ENCODE measurements at regions not wholly inside any gene's neighbourhood (a gene's known extent, or its start where the extent isn't known, plus 50 kb on each side); places are given as distances from the start of the nearest gene placed in this dataset.

GRCh38 chr7:41907444-41907843, 204.6 kb upstream of the INHBA start:
- TF ChIP-seq CTCF (optimal IDR thresholded peaks at IDR 0.05 in 1 of 3, IDR thresholded peaks at IDR 0.05 in 1 of 3, conservative IDR thresholded peaks at IDR 0.05 in 1 of 3; ENCODE audit: extremely low read depth in 1 of 3, insufficient read depth in 2 of 3, low read length in 3 of 3) (no peak), EZH2 (IDR thresholded peaks at IDR 0.05; ENCODE audit: low read length) (no peak)

Measured in keratinocyte (primary cell).